Lung (tissue), 11 donors: ENCODE measurements at regions not wholly inside any gene's neighbourhood (a gene's known extent, or its start where the extent isn't known, plus 50 kb on each side); places are given as distances from the start of the nearest gene placed in this dataset.

Experiments used
- ATAC-seq: fragments of 200-7000 bp; cut with Tn5 transposase; one replicate; pipeline ENCODE4 v1.9.1; 2020; ENCODE audit warnings: moderate number of reproducible peaks; ENCODE audit not compliant: insufficient read depth, low FRiP score
- DNase-seq, 3 donors: peaks; one replicate each; pipeline ENCODE4 v3.0.0-alpha.2; 2013 to 2017
- H3K27ac ChIP-seq, 2 donors: one replicate each; pipeline ENCODE4 v1.5.1; 2013; ENCODE audit warnings: mild to moderate bottlenecking in 2 of 2, moderate library complexity in 2 of 2, control low read depth in 1 of 2, inconsistent platforms in 1 of 2, low read depth in 1 of 2, low read length in 1 of 2
- H3K27me3 ChIP-seq, 3 donors: one replicate each; pipeline ENCODE4 v1.5.1; 2013; ENCODE audit warnings: low read length in 2 of 3; ENCODE audit not compliant: control insufficient read depth in 3 of 3, insufficient read depth in 3 of 3
- H3K36me3 ChIP-seq, 4 donors: one replicate each; pipeline ENCODE4 v1.5.1; 2013; ENCODE audit warnings: low read length in 4 of 4, mild to moderate bottlenecking in 1 of 4, moderate library complexity in 1 of 4; ENCODE audit not compliant: control insufficient read depth in 4 of 4, insufficient read depth in 4 of 4
- H3K4me1 ChIP-seq, 5 donors: one replicate each; pipeline ENCODE4 v1.5.1; 2013; ENCODE audit warnings: low read length in 5 of 5, mild to moderate bottlenecking in 2 of 5, moderate library complexity in 1 of 5; ENCODE audit not compliant: control insufficient read depth in 5 of 5, insufficient read depth in 5 of 5
- H3K4me3 ChIP-seq: one replicate; pipeline ENCODE4 v1.5.1; 2013; ENCODE audit warnings: mild to moderate bottlenecking, control low read depth, moderate library complexity
- H3K9ac ChIP-seq, 2 donors: one replicate each; pipeline ENCODE4 v1.5.1; 2013; ENCODE audit warnings: low read length in 2 of 2, control low read depth in 1 of 2; ENCODE audit not compliant: insufficient read depth in 1 of 2
- H3K9me3 ChIP-seq, 4 donors: one replicate each; pipeline ENCODE4 v1.5.1; 2013; ENCODE audit warnings: low read length in 3 of 4, mild to moderate bottlenecking in 1 of 4, moderate library complexity in 1 of 4; ENCODE audit not compliant: control insufficient read depth in 4 of 4, insufficient read depth in 3 of 4
- CTCF ChIP-seq: IDR thresholded peaks from 2 replicates; pipeline ENCODE4 v1.5.1; 2012; ENCODE audit warnings: mild to moderate bottlenecking; ENCODE audit errors: control extremely low read depth, extremely low read depth
- WGBS, 2 donors: extraction: QIAGEN DNeasy Blood & Tissue Kit; methylation state at CpG; one replicate each; pipeline ENCODE4 v1.1.7; 2013; 5-methylcytosine and 5-hydroxymethylcytosine counted together
- donor health status: control.
- donor health status: control.
- donor health status: Bipolar disorder and iron deficiency.
- donor health status: healthy.
- donor health status: DM: yes; HTN: yes; CAD: no.

GRCh38 chr4:128387600-128388351, 100.2 kb upstream of the PGRMC2 start:
- H3K27me3 ChIP-seq, result no peaks in the 10 kb centered on the region
- no peak overlapping the region for H3K9ac ChIP-seq
- no peaks in the 10 kb centered on the region for H3K9me3 ChIP-seq
- peaks cover 0 to 15% (median 7%) of the 10 kb centered on the region in 5 donors for H3K4me1 ChIP-seq
- no peaks in the 10 kb centered on the region for H3K36me3 ChIP-seq
- no peak for ATAC-seq
- DNase-seq, result no peak
- TF ChIP-seq CTCF, result no peak
- peak overlapping the region; percentile 4 to 89 for H3K27ac ChIP-seq
- WGBS, 2 donors, result 83 to 93% methylated on average over 2 of the region's 2 CpGs
- no peak overlapping the region for H3K4me3 ChIP-seq

- ATAC-seq, result peak; percentile 68
- Histone ChIP-seq H3K36me3 (no peaks in the 10 kb centered on the region), H3K27ac (peak overlapping the region; percentile 26 to 89), H3K4me3 (no peak overlapping the region), H3K9ac (no peak overlapping the region), H3K4me1 (peaks cover 0 to 15% (median 7%) of the 10 kb centered on the region in 5 donors), H3K9me3 (no peaks in the 10 kb centered on the region), H3K27me3 (no peaks in the 10 kb centered on the region)
- 58 to 73% methylated on average over 15 of the region's 15 CpGs for whole genome bisulfite sequencing, 2 donors
- DNase-seq, result peak; percentile 37 to 48 (median 39)
- TF ChIP-seq CTCF, result no peak
Observed at GRCh38 chr4:128386761-128387599, 99.4 kb upstream of the PGRMC2 start.

GRCh38 chr4:128385683-128386304, 98.2 kb upstream of the PGRMC2 start:
- no peak for TF ChIP-seq CTCF
- H3K9ac ChIP-seq, result no peak overlapping the region
- no peaks in the 10 kb centered on the region for H3K36me3 ChIP-seq
- DNase-seq (peak in 2 of 3 donors; percentile 43 to 56), ATAC-seq (peak; percentile 36)
- H3K4me1 ChIP-seq, result peaks cover 0 to 15% (median 7%) of the 10 kb centered on the region in 5 donors
- H3K27me3 ChIP-seq, result no peaks in the 10 kb centered on the region
- no peaks in the 10 kb centered on the region for H3K9me3 ChIP-seq
- 46 to 64% methylated on average over 3 of the region's 3 CpGs for WGBS, 2 donors
- peak overlapping the region; percentile 28 to 89 for H3K27ac ChIP-seq
- no peak overlapping the region for H3K4me3 ChIP-seq
